ENCODE measurements at regions not wholly inside any gene's neighbourhood (a gene's known extent, or its start where the extent isn't known, plus 50 kb on each side); places are given as distances from the start of the nearest gene placed in this dataset.
"Not testable (repeated sequence)": the region's sequence is repeated elsewhere in the genome, so short reads cannot be mapped to it uniquely, and the experiment has no call there.

DNA sequence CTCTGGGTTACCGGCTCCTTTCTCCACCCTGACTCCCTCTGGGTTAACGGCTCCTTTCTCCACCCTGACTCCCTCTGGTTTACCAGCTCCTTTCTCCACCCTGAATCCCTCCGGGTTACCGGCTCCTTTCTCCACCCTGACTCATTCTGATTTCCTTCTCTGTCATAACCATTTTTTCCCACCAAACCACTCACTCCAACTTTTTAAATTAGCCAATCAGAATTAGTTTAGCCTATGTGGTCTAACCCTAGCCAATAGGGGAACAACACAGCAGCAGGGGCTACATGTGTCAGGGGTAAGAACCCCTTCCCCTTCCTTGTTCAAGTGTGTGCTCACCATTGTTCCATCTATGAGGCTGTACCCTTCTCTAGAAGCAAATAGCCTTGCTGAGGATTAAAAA, 98.4 kb upstream of the RBM19 start:
- no peak for DNase-seq (ENCODE audit: low spot score)
- intact Hi-C loops (cut with micrococcal nuclease; ENCODE audit: unreplicated experiment): no loop called here
- no peak overlapping the region for H3K27ac ChIP-seq (ENCODE audit: low read depth, low read length, poor library complexity, severe bottlenecking)
- no peaks in the 10 kb centered on the region for H3K36me3 ChIP-seq (ENCODE audit: insufficient read depth, low read length, poor library complexity, severe bottlenecking)
- H3K27me3 ChIP-seq (replicated peaks; ENCODE audit: insufficient read depth, low read depth, low read length, poor library complexity): peaks cover 5% of the 10 kb centered on the region
- no TSS peak for BruUV-seq (replicated peaks)
- H3K4me1 ChIP-seq (ENCODE audit: insufficient read depth, low read length, poor library complexity, severe bottlenecking): no peaks in the 10 kb centered on the region
- no peak overlapping the region for H3K4me3 ChIP-seq (ENCODE audit: low read depth, low read length, poor library complexity, severe bottlenecking)
- CTCF ChIA-PET: no interaction called here
- POLR2A ChIA-PET (ENCODE audit: low non-redundant PET): no interaction called here
- H3K9me3 ChIP-seq (ENCODE audit: low read depth, low read length, poor library complexity, severe bottlenecking): no peaks in the 10 kb centered on the region
- no peak for TF ChIP-seq EZH2 (IDR thresholded peaks at IDR 0.05; ENCODE audit: borderline replicate concordance, low read depth, low read length, poor library complexity, severe bottlenecking)
- TF ChIP-seq, protein P1, sequence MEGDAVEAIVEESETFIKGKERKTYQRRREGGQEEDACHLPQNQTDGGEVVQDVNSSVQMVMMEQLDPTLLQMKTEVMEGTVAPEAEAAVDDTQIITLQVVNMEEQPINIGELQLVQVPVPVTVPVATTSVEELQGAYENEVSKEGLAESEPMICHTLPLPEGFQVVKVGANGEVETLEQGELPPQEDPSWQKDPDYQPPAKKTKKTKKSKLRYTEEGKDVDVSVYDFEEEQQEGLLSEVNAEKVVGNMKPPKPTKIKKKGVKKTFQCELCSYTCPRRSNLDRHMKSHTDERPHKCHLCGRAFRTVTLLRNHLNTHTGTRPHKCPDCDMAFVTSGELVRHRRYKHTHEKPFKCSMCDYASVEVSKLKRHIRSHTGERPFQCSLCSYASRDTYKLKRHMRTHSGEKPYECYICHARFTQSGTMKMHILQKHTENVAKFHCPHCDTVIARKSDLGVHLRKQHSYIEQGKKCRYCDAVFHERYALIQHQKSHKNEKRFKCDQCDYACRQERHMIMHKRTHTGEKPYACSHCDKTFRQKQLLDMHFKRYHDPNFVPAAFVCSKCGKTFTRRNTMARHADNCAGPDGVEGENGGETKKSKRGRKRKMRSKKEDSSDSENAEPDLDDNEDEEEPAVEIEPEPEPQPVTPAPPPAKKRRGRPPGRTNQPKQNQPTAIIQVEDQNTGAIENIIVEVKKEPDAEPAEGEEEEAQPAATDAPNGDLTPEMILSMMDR (conservative IDR thresholded peaks at IDR 0.05; ENCODE audit: low read depth, low read length): no peak

DNA sequence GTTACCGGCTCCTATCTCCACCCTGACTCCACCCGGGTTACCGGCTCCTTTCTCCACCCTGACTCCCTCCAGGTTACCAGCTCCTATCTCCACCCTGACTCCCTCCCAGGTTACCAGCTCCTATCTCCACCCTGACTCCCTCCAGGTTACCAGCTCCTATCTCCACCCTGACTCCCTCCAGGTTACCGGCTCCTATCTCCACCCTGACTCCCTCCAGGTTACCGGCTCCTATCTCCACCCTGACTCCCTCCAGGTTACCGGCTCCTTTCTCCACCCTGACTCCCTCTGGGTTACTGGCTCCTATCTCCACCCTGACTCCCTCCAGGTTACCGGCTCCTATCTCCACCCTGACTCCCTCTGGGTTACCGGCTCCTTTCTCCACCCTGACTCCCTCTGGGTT, 97.9 kb upstream of the RBM19 start:
- H3K4me3 ChIP-seq (ENCODE audit: low read depth, low read length, poor library complexity, severe bottlenecking); H3K27me3 ChIP-seq (replicated peaks; ENCODE audit: insufficient read depth, low read depth, low read length, poor library complexity); H3K4me1 ChIP-seq (ENCODE audit: insufficient read depth, low read length, poor library complexity, severe bottlenecking); DNase-seq (ENCODE audit: low spot score); CTCF ChIA-PET; BruUV-seq (replicated peaks); POLR2A ChIA-PET (ENCODE audit: low non-redundant PET); H3K9me3 ChIP-seq (ENCODE audit: low read depth, low read length, poor library complexity, severe bottlenecking); H3K27ac ChIP-seq (ENCODE audit: low read depth, low read length, poor library complexity, severe bottlenecking); H3K36me3 ChIP-seq (ENCODE audit: insufficient read depth, low read length, poor library complexity, severe bottlenecking); intact Hi-C loops (cut with micrococcal nuclease; ENCODE audit: unreplicated experiment): not testable (repeated sequence)

DNA sequence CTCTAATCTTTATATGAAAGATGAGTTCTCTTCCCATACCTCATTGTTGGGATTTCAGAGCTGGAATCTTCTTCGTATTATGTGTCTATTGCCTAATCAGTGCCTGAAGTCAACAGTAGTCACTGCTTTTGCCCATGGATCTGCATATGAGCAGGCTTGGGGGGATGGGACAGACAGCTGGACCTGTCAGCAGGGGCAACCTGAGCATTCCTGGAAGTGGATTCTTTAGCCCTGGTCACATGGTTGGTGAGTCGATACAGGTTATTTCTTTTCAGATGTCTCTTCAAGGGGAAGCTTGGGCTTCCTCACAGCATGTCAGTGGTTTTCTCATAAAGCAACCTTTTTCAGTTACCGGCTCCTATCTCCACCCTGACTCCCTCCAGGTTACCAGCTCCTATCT, 97.3 kb upstream of the RBM19 start:
- DNase-seq (ENCODE audit: low spot score): no peak
- no TSS peak for BruUV-seq (replicated peaks)
- POLR2A ChIA-PET (ENCODE audit: low non-redundant PET): no interaction called here
- Histone ChIP-seq H3K9me3 (ENCODE audit: low read depth, low read length, poor library complexity, severe bottlenecking) (no peaks in the 10 kb centered on the region), H3K27me3 (replicated peaks; ENCODE audit: insufficient read depth, low read depth, low read length, poor library complexity) (peaks cover 5% of the 10 kb centered on the region), H3K36me3 (ENCODE audit: insufficient read depth, low read length, poor library complexity, severe bottlenecking) (no peaks in the 10 kb centered on the region), H3K27ac (ENCODE audit: low read depth, low read length, poor library complexity, severe bottlenecking) (no peak overlapping the region), H3K4me1 (ENCODE audit: insufficient read depth, low read length, poor library complexity, severe bottlenecking) (no peaks in the 10 kb centered on the region), H3K4me3 (ENCODE audit: low read depth, low read length, poor library complexity, severe bottlenecking) (no peak overlapping the region)
- CTCF ChIA-PET: no interaction called here
- TF ChIP-seq, protein P1 (conservative IDR thresholded peaks at IDR 0.05; ENCODE audit: low read depth, low read length): no peak
- no peak for TF ChIP-seq EZH2 (IDR thresholded peaks at IDR 0.05; ENCODE audit: borderline replicate concordance, low read depth, low read length, poor library complexity, severe bottlenecking)
- intact Hi-C loops (cut with micrococcal nuclease; ENCODE audit: unreplicated experiment): no loop called here

DNA sequence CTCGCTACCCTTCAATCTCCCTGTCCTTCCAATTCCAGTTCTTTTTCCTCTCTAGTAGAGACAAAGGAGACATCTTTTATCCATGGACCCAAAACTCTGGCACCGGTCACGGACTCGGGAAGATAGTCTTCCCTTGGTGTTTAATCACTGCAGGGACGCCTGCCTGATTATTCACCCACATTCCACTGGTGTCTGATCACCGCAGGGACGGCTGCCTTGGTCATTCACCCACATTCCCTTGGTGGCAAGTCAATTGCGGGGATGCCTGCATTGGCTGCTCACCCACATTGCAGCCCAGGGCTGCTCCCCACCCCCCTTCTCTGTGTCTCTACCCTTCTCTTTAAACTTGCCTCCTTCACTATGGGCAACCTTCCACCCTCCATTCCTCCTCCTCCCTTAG, 90.2 kb upstream of the RBM19 start:
- H3K27ac ChIP-seq (ENCODE audit: low read depth, low read length, poor library complexity, severe bottlenecking); H3K9me3 ChIP-seq (ENCODE audit: low read depth, low read length, poor library complexity, severe bottlenecking); H3K27me3 ChIP-seq (replicated peaks; ENCODE audit: insufficient read depth, low read depth, low read length, poor library complexity); CTCF ChIA-PET; intact Hi-C loops (cut with micrococcal nuclease; ENCODE audit: unreplicated experiment); H3K4me3 ChIP-seq (ENCODE audit: low read depth, low read length, poor library complexity, severe bottlenecking); DNase-seq (ENCODE audit: low spot score); H3K4me1 ChIP-seq (ENCODE audit: insufficient read depth, low read length, poor library complexity, severe bottlenecking); BruUV-seq (replicated peaks); POLR2A ChIA-PET (ENCODE audit: low non-redundant PET); H3K36me3 ChIP-seq (ENCODE audit: insufficient read depth, low read length, poor library complexity, severe bottlenecking): not testable (repeated sequence)

Measured in A673 (cell line).